Mammary epithelial cell (primary cell): ENCODE measurements at regions not wholly inside any gene's neighbourhood (a gene's known extent, or its start where the extent isn't known, plus 50 kb on each side); places are given as distances from the start of the nearest gene placed in this dataset.

Source experiments
- EZH2 ChIP-seq: IDR thresholded peaks from 2 replicates; pipeline ENCODE4 v1.6.1; 2012; ENCODE audit warnings: low read length, inconsistent platforms, borderline replicate concordance
- TF ChIP-seq, protein P1 (sequence below), 2 donors: IDR thresholded peaks in 1 of 2; conservative IDR thresholded peaks in 1 of 2; 2 replicates each; pipeline ENCODE4 v1.5.1; 2011 to 2012; ENCODE audit warnings: inconsistent platforms in 2 of 2, low read length in 2 of 2, mild to moderate bottlenecking in 2 of 2, control low read depth in 1 of 2, low read depth in 1 of 2; ENCODE audit not compliant: insufficient read depth in 1 of 2; ENCODE audit errors: extremely low read depth in 1 of 2

DNA sequence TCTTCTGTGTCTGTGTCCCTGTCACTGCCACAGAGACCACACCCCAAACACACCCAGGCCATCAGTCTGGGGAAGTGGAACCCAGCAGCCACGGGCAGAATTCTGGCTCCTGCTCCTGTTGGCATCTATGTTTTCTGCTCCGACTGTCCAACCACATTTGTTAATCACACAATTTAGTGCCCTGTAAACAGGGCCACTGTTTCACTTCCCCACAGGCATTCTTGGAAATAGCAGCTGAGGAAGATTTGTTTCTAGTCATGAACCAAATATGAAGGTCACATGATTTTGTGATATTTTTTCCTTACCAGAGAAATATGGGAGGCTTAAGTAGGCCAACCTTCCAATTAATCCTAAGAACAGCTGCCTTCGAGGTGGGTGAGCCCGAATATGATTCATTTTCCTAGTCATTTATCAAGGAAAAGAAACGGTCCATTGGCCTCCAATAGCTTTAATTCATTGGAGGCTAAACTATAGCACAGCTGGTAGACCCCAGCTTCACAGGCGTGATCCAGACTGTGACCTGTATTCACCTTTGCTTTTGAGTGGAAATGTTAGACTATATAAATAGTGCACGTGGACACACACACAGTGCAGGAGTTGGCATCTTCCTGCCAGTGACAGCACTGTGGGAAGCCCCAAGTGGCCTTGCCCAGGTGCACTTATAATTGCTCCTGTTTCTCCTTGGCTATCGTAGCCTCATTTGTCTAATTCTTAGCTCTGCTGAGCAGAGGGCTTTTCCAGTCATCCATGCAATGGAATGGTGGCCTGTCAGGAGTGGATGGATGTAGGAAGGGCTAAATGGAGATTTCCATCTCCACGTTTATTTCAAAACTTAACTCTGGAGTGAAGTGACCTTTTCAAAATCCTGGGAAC, 267.9 kb downstream of the LPIN1 start:
- TF ChIP-seq EZH2: no peak
- TF ChIP-seq, protein P1, sequence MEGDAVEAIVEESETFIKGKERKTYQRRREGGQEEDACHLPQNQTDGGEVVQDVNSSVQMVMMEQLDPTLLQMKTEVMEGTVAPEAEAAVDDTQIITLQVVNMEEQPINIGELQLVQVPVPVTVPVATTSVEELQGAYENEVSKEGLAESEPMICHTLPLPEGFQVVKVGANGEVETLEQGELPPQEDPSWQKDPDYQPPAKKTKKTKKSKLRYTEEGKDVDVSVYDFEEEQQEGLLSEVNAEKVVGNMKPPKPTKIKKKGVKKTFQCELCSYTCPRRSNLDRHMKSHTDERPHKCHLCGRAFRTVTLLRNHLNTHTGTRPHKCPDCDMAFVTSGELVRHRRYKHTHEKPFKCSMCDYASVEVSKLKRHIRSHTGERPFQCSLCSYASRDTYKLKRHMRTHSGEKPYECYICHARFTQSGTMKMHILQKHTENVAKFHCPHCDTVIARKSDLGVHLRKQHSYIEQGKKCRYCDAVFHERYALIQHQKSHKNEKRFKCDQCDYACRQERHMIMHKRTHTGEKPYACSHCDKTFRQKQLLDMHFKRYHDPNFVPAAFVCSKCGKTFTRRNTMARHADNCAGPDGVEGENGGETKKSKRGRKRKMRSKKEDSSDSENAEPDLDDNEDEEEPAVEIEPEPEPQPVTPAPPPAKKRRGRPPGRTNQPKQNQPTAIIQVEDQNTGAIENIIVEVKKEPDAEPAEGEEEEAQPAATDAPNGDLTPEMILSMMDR (conservative IDR thresholded peaks at IDR 0.05 in 1 of 2, IDR thresholded peaks at IDR 0.05 in 1 of 2; ENCODE audit: extremely low read depth in 1 of 2, insufficient read depth in 1 of 2, low read depth in 1 of 2, low read length in 2 of 2): no peak
